Stimulated activated CD8-positive, alpha-beta memory T cell treated with anti-CD3 and anti-CD28 coated beads, Interleukin-2, amount 100 ng/mL, for 1 hour (primary cell): ENCODE measurements at regions not wholly inside any gene's neighbourhood (a gene's known extent, or its start where the extent isn't known, plus 50 kb on each side); places are given as distances from the start of the nearest gene placed in this dataset.
"Not testable (repeated sequence)": the region's sequence is repeated elsewhere in the genome, so short reads cannot be mapped to it uniquely, and the experiment has no call there.

Source experiments
- DNase-seq, 2 donors: peaks; one replicate each; pipeline ENCODE4 v3.0.0-alpha.2; 2020; ENCODE audit warnings: low read depth in 2 of 2

- no peak for DNase-seq
These were observed 237.8 kb upstream of the ADGRL3 start for GRCh38 chr4:60962286-60962685.

GRCh38 chr4:60981534-60981933 lies 218.6 kb upstream of the ADGRL3 start:
- no peak for DNase-seq

- no peak for DNase-seq
These were observed 211.0 kb upstream of the ADGRL3 start for GRCh38 chr4:60989141-60989540.

DNA sequence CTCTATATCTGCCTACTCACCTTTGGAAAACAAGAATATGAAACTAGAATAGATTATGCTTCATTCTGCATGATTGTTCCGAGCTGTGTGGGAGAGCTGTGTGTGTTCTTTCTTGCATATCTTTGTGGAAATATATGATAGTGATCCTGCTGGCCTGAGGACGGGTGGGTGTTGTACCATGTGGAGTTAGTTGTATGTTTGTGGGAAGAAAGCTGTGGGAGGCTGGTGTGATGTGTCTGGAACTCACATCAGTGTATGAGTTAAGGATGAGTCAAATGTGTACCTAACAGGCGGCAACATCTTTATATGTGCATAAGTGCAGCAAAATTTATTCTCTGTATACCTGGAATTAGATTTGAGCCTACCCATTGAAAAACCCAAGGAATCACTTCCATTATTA lies 208.1 kb upstream of the ADGRL3 start:
- no peak for DNase-seq

DNA sequence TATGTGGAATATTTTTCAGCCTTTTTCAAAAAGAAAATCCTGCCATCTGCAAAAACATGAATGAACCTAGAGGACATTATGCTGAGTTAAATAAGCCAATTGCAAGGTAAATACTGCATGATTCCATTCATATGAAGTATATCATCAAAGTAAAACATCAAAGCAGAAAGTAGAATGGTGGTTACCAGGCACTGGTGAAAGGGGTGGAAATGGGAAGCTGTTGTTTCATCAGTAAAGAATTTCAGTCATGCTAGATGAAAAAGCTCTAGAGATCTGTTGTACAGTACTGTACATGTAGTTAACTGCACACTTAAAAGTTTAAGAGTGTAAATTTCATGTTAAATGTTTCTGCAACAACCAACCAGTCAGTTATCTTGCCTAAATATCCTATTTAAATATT lies 196.8 kb upstream of the ADGRL3 start:
- no peak for DNase-seq

DNA sequence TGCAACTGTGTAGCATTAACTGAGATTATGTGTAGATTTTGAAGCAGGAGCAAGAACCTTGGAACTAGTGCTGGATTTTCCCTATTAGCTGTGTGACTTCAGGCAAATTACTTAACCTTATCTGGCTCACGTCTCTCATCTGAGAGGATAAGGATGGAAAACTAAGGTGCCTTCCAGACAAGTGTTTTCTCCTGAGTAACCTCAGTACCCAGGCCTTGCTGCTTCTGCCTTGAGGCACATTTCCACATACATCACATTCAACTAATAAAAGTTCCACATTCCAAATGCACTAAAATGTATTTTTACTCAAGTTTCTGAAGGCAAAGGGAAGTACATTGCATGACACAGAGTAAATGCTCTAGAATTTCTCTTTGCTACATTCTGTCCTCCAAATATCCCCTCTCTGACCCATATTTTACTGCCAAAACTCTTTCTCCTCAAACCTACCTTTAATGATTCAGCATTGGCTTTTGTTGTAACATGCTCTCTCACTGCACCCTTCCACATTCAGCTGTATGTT lies 195.4 kb upstream of the ADGRL3 start:
- DNase-seq: no peak

DNA sequence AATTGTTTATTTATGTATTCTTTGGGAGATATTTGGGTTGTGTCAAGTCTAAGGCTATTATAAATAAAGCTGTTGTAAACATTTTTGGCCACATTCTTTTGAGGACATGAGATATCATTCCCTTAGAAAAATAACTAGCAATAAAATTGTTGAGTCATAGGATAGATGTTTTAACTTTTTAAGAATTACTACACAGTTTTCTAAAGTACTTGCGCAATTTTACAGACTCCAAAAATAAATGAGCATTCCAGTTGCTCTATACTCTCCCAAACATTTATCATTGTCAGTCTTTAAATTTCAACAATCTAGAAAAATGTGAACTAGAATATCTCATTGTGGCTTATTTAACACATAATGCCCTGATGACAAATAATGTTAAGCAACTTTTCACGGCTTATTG lies 189.1 kb upstream of the ADGRL3 start:
- no peak for DNase-seq

DNA sequence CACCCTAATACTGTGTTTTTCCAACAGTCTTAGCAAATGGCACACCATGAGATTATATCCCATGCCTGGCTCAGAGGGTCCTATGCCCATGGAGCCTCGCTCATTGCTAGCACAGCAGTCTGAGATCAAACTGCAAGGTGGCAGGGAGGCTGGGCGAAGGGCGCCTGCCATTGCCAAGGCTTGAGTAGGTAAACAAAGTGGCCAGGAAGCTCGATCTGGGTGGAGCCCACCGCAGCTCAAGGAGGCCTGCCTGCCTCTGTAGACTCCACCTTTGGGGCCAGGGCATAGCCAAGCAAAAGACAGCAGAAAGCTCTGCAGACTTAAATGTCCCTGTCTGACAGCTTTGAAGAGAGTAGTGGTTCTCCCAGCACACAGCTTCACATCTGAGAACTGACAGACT lies 188.2 kb upstream of the ADGRL3 start:
- DNase-seq: not testable (repeated sequence)

DNA sequence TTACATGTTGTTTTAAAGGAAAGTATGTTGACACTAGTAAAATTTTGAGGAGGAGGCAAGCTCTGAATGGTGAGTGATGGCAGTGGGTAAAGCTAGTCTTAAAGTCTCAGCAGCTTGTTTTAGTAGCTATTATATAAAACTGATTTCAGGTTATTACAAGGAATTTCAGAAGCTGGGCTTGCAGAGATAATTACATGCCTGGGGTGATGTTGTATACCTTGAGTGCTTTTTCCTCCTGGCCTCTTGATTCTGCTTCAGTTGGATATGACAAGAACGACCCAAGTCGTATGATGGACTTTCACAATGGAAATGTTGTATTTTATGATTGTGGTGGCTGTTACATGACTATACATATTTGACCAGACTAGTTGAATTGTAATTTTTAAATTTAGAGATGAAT lies 175.5 kb upstream of the ADGRL3 start:
- no peak for DNase-seq

- no peak for DNase-seq
These were observed 172.2 kb upstream of the ADGRL3 start for GRCh38 chr4:61027939-61028338.

- no peak for DNase-seq
These were observed 163.9 kb upstream of the ADGRL3 start for GRCh38 chr4:61036071-61036684.

DNA sequence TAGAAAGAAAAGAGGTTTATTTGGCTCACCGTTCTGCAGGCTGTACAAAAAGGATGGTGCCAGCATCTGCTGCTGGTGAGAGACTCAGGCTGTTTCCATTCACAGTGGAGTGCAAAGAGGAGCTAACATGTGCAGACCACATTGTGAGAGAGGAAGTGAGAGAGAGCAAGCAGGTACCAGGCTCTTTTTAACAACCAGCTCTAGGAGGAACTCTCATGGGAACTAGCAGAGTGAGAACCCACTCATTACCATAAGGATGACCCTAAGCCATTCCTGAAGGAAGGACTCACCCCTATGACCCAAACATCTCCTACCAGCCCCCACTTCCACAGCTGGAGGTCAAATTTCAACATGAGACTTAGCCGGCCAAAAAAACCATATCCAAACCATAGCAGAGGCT lies 158.6 kb upstream of the ADGRL3 start:
- no peak for DNase-seq

DNA sequence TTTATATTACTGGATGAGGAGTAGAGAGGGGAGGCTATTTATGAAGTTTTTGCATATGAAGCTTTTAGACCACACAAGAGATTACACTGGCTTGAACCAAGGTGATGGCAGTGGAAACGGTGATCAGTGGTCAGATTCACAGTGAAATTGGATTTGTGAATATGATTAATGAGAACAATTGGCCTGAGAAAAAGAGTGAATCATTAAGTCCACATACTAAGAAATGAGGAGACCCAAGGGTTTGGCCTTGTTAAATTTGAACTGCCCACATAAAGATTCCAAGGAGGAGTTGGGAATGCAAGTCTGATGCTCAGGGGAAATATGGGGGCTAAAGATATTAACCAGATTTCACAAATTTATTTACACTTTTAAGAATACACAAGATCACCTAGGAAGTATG lies 155.3 kb upstream of the ADGRL3 start:
- DNase-seq: no peak

GRCh38 chr4:61049018-61049417 lies 151.1 kb upstream of the ADGRL3 start:
- no peak for DNase-seq

GRCh38 chr4:61067381-61067780 lies 132.7 kb upstream of the ADGRL3 start:
- DNase-seq: no peak

DNA sequence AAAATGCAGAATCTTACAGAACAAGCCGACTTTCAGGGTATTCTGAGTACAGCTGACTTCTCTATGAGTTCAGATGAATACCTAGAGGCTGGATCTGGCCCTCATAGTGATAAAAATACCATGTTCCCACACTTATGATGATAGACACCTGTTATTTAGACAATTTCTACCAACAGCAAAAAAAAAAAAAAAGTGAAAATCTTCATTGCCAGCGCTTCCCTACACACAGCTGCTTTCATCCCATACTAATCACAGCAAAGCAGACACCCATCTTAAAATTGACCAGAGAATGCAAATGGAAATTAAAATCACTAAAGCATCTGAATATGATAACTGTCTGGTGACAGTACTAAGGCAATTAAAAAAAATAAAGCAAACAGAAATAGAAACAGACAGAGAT lies 132.1 kb upstream of the ADGRL3 start:
- no peak for DNase-seq

DNA sequence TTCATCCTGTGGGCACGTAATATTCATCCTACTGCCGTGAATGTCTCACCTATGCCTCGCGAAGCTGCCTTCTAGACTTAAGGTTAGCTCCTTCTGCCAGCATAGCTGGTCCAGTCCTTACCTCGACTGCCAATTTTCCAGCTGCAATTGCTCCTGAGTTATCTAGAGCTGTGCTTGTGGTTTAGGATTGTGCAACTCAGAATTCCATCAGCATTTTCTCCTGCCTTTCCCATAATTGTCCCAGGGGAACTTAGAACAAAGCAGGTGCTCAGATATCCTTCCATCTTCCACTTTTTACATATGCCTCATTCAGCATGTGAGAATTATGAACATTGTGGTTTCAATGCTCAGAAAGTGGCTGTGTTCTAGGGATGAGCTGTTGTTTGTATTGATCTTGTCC lies 131.4 kb upstream of the ADGRL3 start:
- DNase-seq: no peak

- DNase-seq: no peak
These were observed 129.9 kb upstream of the ADGRL3 start for GRCh38 chr4:61070269-61070668.

DNA sequence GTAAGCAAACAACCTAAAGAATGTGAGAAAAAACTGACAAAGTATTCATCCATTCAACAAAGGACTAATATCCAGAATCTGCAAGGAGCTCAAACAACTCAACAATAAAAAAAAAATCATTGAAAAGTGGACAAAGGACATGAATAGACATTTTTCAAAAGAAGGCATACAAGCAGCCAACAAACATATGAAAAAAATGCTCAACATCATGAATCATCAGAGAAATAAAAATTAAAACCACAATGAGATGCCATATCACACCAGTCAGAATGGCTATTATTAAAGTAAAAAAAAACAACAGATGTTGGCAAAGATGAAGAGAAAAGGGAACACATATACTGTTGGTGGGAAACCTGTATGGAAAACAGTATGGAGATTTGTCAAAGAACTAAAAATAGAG lies 120.7 kb upstream of the ADGRL3 start:
- no peak for DNase-seq

DNA sequence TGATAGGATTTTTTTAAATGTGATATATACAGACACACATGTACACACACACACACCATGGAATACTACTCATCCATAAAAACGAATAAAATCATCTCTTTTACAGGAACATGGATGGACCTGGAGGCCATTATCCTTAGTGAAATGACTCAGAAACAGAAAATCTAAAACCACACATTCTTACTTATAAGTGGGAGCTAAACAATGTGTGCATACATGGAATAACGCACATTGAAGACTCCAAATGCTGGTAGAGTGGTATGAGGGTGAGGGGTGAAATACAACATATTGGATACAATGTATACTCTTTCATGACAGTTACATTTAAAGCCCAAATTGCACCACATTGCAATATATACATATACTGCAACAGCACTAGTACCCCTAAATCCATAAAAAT lies 120.2 kb upstream of the ADGRL3 start:
- DNase-seq: no peak

- DNase-seq: no peak
These were observed 114.6 kb upstream of the ADGRL3 start for GRCh38 chr4:61085534-61085933.

GRCh38 chr4:61086357-61086756 lies 113.8 kb upstream of the ADGRL3 start:
- DNase-seq: no peak

DNA sequence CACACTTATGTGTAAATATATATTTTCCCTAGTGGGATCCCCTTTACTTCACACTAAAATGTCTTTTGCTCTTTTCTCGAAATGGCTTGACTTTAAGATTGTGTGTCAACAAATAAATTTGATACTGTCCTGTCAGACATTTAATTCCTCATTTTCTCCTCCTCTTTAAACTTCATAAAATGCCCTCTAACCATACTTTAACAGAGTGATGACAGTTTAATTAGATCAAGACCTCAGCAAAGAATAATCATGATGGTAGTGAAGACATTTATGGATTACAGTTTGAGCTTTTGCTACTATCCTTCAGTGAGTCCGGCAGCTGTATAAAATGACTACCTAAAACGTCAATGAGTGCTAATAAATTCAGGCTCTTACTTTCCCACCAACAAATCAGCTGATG lies 113.1 kb upstream of the ADGRL3 start:
- DNase-seq: no peak

- no peak for DNase-seq
These were observed 105.1 kb upstream of the ADGRL3 start for GRCh38 chr4:61094854-61095598.
